Natural killer cell (primary cell): ENCODE measurements at regions not wholly inside any gene's neighbourhood (a gene's known extent, or its start where the extent isn't known, plus 50 kb on each side); places are given as distances from the start of the nearest gene placed in this dataset.

ENCODE experiments used
- ATAC-seq, 3 donors: fragments of 150-1000 bp in 2 of 3; fragments of 200-7000 bp in 1 of 3; cut with Tn5 transposase; 1 replicate in 1 of 3; 2 replicates in 2 of 3; pipeline ENCODE4 v1.10.0; 2021; ENCODE audit warnings: mild to moderate bottlenecking in 2 of 3, moderate library complexity in 2 of 3
- DNase-seq, 2 donors: peaks; one replicate each; pipeline versions ENCODE4 v3.0.0 to v3.0.0-alpha.2; 2013 to 2021; ENCODE audit warnings: mixed read lengths in 1 of 2
- H3K27ac ChIP-seq: one replicate; pipeline ENCODE4 v1.5.1; 2013; ENCODE audit warnings: mild to moderate bottlenecking, low read length
- H3K27me3 ChIP-seq: one replicate; pipeline ENCODE4 v1.6.1; 2013; ENCODE audit warnings: low read length; ENCODE audit not compliant: control insufficient read depth, insufficient read depth
- H3K36me3 ChIP-seq: one replicate; pipeline ENCODE4 v1.6.1; 2013; ENCODE audit warnings: low read length; ENCODE audit not compliant: control insufficient read depth, insufficient read depth
- H3K4me1 ChIP-seq: one replicate; pipeline ENCODE4 v1.6.1; 2013; ENCODE audit warnings: low read length; ENCODE audit not compliant: control insufficient read depth, insufficient read depth
- H3K4me3 ChIP-seq: one replicate; pipeline ENCODE4 v1.5.1; 2013; ENCODE audit warnings: low read length
- H3K9me3 ChIP-seq: one replicate; pipeline ENCODE4 v1.6.1; 2013; ENCODE audit warnings: low read length; ENCODE audit not compliant: control insufficient read depth, insufficient read depth
- H3K27ac Mint-ChIP-seq, 2 donors: one replicate each; pipeline ENCODE4 v1.8.0; 2022; ENCODE audit warnings: mild to moderate bottlenecking in 2 of 2, mixed read lengths in 2 of 2, moderate library complexity in 1 of 2
- H3K27me3 Mint-ChIP-seq, 2 donors: one replicate each; pipeline ENCODE4 v1.8.0; 2022; ENCODE audit warnings: low read depth in 2 of 2, mixed read lengths in 2 of 2
- H3K36me3 Mint-ChIP-seq: one replicate; pipeline ENCODE4 v1.8.0; 2022; ENCODE audit warnings: mixed read lengths
- H3K4me1 Mint-ChIP-seq, 2 donors: one replicate each; pipeline ENCODE4 v1.8.0; 2022; ENCODE audit warnings: mixed read lengths in 2 of 2
- H3K4me3 Mint-ChIP-seq: one replicate; pipeline ENCODE4 v1.8.0; 2022; ENCODE audit warnings: mild to moderate bottlenecking, moderate library complexity, mixed read lengths
- H3K9me3 Mint-ChIP-seq, 2 donors: one replicate each; pipeline ENCODE4 v1.8.0; 2022; ENCODE audit warnings: mixed read lengths in 2 of 2
- WGBS: methylation state at CpG from one replicate; pipeline ENCODE4 v1.1.7; 2013; ENCODE audit warnings: missing lambda C conversion rate; ENCODE audit not compliant: insufficient coverage; 5-methylcytosine and 5-hydroxymethylcytosine counted together
- intact Hi-C: fragments of 100-400 bp; cut with micrococcal nuclease; formaldehyde crosslinking; loops from one replicate; pipeline ENCODE4 v1.14.2; 2022
- TF ChIP-seq, protein P1 (sequence below): fragments of 200-600 bp; IDR thresholded peaks from one replicate; pipeline ENCODE4 v1.8.0; 2022; ENCODE audit warnings: antibody characterized with exemption

DNA sequence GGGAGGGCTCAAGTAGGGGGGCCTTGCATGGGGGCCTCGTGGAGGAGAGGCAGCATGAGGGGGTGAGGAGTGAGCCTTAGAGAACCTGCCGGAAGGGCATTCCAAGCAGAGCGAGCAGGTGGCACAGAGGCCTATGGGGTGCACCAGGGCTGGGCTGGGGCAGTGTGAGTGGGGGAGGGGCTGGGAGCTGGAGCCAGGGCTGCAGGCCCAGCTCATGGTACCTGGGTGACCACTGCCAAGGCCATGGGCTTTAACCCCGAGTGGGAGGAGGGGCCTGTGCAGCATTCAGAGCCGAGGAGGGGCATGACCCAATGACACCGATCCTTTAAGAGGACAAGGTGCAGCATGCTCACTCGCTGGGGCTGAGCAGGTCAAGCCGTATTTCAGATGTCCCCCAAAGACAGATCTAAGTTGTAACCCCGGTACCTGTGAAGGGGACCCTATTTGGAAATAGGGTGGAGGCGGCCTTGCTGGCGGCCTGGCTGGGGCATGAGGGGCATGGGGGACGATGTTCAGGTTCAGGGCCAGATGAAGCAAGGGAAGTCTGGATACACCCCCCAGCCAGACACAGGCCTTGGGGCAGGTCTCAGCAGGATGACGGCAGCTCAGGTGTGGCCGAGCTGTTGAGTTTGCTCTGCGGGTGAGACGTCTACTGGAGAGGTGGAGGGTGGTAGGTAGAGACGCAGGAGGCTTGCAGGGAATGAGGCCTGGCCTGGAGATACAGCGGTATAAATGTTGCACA is 137.0 kb downstream of the CPZ start:
- peak in 1 of 2 donors; percentile 4 for DNase-seq
- peaks cover 0 to 10% of the 10 kb centered on the region in 2 donors for H3K4me1 Mint-ChIP-seq
- no peaks in the 10 kb centered on the region for H3K36me3 Mint-ChIP-seq
- H3K27ac Mint-ChIP-seq: no peak overlapping the region
- no peaks in the 10 kb centered on the region for H3K9me3 ChIP-seq
- ATAC-seq: no peak
- TF ChIP-seq, protein P1, sequence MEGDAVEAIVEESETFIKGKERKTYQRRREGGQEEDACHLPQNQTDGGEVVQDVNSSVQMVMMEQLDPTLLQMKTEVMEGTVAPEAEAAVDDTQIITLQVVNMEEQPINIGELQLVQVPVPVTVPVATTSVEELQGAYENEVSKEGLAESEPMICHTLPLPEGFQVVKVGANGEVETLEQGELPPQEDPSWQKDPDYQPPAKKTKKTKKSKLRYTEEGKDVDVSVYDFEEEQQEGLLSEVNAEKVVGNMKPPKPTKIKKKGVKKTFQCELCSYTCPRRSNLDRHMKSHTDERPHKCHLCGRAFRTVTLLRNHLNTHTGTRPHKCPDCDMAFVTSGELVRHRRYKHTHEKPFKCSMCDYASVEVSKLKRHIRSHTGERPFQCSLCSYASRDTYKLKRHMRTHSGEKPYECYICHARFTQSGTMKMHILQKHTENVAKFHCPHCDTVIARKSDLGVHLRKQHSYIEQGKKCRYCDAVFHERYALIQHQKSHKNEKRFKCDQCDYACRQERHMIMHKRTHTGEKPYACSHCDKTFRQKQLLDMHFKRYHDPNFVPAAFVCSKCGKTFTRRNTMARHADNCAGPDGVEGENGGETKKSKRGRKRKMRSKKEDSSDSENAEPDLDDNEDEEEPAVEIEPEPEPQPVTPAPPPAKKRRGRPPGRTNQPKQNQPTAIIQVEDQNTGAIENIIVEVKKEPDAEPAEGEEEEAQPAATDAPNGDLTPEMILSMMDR: no peak
- WGBS: 93% methylated on average over 18 of the region's 18 CpGs
- H3K27ac ChIP-seq: no peak overlapping the region
- no peaks in the 10 kb centered on the region for H3K36me3 ChIP-seq
- intact Hi-C loops: no loop called here
- H3K27me3 Mint-ChIP-seq: no peaks in the 10 kb centered on the region
- no peak overlapping the region for H3K4me3 Mint-ChIP-seq
- peaks cover 0 to 5% of the 10 kb centered on the region in 2 donors for H3K9me3 Mint-ChIP-seq
- H3K27me3 ChIP-seq: no peaks in the 10 kb centered on the region
- H3K4me1 ChIP-seq: no peaks in the 10 kb centered on the region
- no peak overlapping the region for H3K4me3 ChIP-seq

DNA sequence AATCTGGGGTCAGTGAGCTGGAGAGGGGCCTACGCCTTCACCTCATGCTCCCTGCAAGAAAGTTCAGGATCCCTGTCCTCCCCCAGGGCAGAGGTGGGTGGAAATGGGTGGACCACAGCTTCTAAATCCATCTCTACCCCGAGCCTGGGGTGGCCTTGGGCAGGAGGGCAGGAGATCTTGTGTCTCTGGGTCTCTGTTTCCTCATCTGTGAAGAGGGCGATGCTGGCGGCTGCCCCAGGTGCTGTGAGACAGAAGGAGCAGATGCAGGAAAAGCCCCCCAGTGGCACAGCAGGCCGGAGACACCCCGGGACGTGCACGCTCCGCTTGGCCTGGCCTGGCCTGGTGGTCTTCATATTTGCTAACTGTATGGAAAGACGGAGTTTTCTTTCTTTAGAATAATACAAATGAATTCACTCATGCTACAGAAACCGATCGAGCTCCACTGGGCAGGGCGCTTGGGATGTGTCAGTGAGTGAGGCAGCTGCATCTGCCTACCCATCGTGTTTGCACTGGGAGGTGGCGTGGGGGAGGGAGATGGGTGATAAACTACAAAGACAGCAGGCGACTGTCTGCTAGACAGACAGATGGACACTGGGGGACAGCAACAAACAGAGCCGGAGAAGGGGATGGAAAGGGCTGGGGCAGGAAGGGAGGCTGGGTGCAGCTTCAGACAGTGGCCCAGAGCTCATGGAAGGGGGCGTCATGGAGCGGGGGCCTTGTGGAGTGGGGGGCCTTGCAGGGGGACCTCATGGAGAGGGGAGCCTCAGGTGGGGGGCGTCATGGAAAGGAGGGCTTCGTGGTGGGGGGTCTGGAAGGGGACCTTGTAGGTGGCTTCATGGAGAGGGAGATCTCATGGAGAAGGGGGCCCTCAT is 136.2 kb downstream of the CPZ start:
- H3K9me3 ChIP-seq: no peaks in the 10 kb centered on the region
- intact Hi-C loops: no loop called here
- H3K27ac Mint-ChIP-seq: no peak overlapping the region
- 92% methylated on average over 18 of the region's 21 CpGs for WGBS
- no peak overlapping the region for H3K4me3 ChIP-seq
- H3K27ac ChIP-seq: no peak overlapping the region
- no peak overlapping the region for H3K4me3 Mint-ChIP-seq
- peaks cover 0 to 10% of the 10 kb centered on the region in 2 donors for H3K4me1 Mint-ChIP-seq
- DNase-seq: peak in 1 of 2 donors; percentile 9
- no peaks in the 10 kb centered on the region for H3K36me3 ChIP-seq
- no peaks in the 10 kb centered on the region for H3K4me1 ChIP-seq
- no peaks in the 10 kb centered on the region for H3K9me3 Mint-ChIP-seq
- TF ChIP-seq, protein P1: no peak
- no peaks in the 10 kb centered on the region for H3K36me3 Mint-ChIP-seq
- H3K27me3 Mint-ChIP-seq: no peaks in the 10 kb centered on the region
- no peaks in the 10 kb centered on the region for H3K27me3 ChIP-seq
- no peak for ATAC-seq

DNA sequence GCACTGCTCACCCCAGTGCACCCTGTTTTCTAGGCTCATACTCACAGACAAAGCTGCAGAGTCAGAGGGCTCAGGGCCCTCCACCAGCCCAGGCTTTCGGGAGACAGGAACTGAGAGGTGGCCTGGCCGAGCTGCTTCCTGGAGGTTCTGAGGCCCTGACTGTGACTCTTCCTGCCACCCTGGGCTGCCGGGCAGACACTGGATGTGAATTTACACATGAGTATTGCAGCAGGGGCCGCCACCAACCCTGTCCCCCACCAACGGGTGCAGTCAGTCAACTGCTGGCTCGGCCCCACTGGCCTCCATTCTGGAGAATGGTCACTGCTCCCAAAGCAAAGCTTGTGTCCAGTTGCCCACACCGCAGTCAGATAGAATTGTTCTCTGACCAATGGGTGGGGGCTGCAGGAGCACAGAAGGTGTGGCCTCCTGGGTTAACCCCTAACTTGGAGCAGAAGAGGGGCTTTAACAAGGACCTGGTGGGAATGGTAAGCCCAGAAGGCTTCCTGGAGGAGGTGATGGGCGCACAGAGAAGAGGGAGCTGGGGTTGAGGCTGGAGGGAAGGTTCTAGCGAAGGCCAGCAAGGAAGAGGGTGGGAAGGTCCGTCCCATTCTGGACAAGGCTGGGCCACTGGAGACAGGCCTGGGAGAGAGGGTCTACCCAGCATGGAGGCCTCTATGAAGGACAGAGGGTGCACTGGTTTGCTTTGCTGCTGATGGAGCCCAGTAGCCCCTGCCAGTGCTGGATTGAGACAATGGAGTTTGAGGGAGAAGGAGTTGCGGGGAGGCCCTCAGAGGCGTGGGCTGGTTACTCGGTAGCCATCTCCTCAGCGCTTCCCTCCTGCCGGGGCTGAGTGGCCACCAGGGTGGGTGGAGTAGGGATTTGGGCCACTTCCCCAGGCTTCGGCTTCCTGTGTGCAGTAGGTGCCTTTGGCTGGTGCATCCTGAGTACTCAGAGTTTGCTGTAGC is 135.3 kb downstream of the CPZ start:
- TF ChIP-seq, protein P1: no peak
- DNase-seq (peak in 1 of 2 donors; percentile 14), ATAC-seq (peak in 1 of 3 donors; percentile 52)
- H3K27ac Mint-ChIP-seq: peak overlapping the region in 1 of 2 donors; percentile 27
- no peaks in the 10 kb centered on the region for H3K27me3 ChIP-seq
- intact Hi-C loops: no loop called here
- no peaks in the 10 kb centered on the region for H3K4me1 ChIP-seq
- no peaks in the 10 kb centered on the region for H3K9me3 Mint-ChIP-seq
- no peak overlapping the region for H3K4me3 Mint-ChIP-seq
- no peaks in the 10 kb centered on the region for H3K27me3 Mint-ChIP-seq
- no peaks in the 10 kb centered on the region for H3K36me3 Mint-ChIP-seq
- no peak overlapping the region for H3K4me3 ChIP-seq
- peaks cover 0 to 10% of the 10 kb centered on the region in 2 donors for H3K4me1 Mint-ChIP-seq
- 59% methylated on average over 16 of the region's 16 CpGs for WGBS
- H3K36me3 ChIP-seq: no peaks in the 10 kb centered on the region
- H3K27ac ChIP-seq: no peak overlapping the region
- no peaks in the 10 kb centered on the region for H3K9me3 ChIP-seq
